ENCODE measurements at regions not wholly inside any gene's neighbourhood (a gene's known extent, or its start where the extent isn't known, plus 50 kb on each side); places are given as distances from the start of the nearest gene placed in this dataset.
"Not testable (repeated sequence)": the region's sequence is repeated elsewhere in the genome, so short reads cannot be mapped to it uniquely, and the experiment has no call there.

DNA sequence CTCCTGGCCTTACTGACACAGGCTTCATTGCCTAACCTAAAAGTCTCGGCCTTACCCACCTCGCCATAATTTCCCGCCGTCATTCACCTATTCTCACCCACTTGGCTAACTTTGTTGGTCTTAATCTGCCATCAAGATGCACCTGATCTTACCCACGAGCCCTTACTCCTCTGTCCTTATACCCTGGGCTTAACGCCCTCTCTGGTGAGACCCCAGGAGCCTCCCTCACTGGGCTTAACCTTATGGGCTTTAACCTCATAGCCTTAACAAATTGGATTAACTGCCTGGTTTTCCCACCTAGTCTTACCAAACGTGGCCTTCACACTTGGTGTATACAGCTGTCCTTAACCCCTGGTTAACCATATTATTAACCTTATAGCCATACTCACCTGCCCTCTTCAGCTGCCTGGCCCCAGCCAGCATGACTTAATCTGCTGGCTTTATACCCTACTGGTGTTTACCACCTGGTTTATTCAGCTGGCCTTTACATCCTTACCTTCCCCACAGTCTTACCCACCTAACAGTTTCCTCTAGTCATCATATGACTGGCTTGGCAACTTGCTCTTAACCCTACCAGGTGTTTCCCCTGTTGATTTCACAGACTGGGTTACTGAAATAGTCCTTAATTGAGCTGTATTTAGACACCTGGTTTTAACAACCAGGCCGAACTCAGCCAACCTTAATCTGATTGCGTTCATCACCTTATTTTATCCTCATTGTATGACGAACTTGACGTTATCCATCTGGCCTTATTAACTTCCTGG, 132.0 kb upstream of the ZSWIM2 start:
- no peak for DNase-seq

DNA sequence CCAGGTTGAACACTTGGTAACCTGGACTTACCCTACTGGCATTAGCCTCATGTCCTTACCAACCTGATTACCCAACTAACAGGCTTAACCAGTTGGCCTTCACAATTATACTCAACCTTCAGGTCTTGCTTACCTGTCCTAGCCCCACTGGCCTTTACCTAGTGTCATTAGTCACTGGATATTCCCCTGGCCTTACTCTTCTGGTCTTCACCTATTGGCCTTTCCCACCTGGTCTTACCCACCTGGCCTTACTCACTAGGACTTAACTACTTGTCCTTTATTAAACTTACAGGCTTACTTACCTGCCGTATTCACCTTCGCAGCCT, 131.1 kb upstream of the ZSWIM2 start:
- DNase-seq, result no peak

DNA sequence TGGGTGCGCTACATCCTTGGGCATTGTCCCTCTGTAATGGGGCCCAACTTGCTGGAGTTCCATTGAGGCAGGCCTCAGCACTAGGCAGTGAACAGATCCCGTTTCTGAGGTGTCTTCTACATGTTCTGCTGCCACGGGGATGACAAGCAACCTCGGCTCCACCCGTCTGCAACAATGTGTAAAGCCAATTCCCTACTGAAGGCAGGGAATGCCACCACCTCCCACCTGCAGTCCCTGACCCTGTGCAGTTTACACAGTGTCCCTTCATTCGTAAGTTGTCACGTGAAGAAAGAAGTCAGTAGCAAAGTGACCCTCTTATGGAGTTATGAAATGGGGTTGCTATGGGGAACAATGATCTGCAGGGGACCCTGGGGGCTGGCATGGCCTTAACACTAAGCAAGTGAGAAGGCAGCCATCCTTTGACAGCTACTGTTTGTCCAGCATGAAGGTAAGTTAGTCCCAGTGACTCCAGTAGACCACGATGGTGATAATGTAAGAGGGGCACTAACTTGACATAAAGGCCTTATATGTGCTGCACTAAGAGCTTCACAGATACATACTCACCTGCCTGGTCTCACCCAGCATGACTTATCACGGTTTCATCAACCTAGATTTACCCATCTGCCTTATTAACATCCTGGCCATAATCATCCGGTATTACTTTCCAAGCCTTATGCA, 130.6 kb upstream of the ZSWIM2 start:
- no peak for DNase-seq

DNA sequence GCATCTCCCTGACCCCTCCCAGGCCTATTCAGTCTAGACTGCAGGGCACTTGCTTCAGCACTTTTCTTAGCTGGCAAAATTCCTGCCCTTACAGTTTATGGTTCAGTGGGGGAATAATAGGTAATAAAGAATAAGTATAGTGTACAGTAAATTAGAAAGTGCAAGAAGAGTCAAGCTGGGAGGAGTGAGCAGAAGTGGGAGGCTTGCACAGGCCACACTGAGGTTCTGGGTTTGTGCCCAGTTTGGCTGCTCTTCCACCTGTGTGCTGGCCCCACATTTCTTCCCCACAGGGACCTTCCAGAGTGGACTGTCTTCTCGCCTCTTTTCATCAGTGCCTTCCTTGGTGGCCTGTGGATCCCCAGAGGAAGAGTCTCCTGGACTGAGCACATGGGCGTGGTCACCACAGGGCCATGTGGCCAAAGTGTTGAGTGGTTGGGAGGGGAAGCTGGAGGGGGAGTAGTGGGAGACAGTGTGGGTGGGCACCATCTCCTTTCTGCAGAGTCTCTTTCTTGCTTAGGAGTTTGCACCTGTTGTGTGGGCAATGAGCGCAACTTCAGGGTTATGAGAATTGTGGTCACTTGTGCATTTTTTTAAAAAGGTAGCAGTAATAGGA, 128.6 kb upstream of the ZSWIM2 start:
- DNase-seq, result no peak

DNA sequence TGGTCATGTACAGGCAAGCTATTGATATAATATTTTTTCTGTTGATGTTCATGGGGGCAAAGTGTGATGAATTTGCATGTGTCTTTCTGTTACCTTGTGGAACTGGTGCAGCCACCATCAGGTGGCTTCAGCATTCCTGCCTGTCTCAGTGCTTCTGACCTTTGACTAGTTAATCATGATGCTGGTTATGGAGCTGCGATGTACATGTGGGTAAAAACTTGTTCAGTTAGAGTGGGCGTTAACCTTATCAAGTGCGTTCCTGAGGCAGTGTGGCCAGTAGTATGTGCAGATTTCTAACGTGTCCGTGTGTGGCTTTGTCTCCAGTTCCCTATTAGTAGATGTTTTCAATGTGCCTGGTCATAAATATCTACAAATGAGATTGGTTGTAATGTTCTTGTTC, 127.4 kb upstream of the ZSWIM2 start:
- DNase-seq, result no peak

DNA sequence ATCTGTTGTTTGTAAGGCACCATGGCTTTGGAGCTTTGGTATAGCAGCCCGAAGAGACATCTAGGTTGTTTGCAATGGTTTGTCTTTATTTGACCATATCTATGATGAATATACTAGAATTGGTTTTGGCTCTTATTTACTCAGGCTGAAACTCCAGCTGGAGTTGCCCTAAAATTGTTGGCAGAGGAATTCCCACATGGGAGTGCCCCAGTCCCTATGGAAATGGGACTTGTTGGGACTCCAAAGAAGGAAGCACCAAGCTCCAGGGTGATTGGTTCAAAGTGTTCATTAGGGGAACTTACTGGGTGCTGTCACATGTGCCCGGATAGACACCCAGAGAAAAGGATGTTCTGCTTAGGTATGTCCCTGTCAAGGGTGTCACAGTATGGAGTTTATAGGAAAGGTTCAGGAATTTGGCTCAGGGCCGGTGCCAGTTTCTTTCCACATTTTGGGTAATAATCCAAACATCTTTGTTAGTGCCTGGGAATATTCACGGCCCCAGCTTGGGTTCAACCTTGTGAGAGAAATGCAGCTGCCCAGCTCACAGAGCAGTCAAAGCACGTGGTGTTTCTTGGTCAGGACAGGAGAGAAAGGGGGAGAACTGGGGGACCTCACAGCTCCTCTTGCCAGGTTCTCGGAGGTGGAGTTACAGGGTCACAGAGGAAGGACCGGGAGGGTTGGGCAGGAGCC, 123.5 kb upstream of the ZSWIM2 start:
- DNase-seq, result no peak

DNA sequence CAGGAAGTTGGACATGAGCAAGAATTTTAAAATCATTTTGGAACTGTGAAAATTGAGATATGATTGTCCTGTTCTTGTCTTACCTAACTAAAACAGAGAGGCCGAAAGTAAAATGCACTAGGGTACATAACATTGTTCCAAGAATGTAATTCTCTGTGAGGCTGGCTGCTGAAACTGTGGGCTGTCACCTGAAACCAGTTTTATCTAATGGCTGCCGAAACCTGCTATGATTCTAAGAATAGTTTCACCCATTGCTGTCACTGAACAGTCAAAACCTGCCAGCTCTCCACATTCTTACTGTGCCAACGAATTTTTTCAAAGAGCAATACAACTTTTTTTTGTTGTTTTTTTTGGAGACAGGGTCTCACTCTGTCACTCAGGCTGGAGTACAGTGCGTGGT, 119.3 kb upstream of the ZSWIM2 start:
- peak; percentile 1 for DNase-seq

DNA sequence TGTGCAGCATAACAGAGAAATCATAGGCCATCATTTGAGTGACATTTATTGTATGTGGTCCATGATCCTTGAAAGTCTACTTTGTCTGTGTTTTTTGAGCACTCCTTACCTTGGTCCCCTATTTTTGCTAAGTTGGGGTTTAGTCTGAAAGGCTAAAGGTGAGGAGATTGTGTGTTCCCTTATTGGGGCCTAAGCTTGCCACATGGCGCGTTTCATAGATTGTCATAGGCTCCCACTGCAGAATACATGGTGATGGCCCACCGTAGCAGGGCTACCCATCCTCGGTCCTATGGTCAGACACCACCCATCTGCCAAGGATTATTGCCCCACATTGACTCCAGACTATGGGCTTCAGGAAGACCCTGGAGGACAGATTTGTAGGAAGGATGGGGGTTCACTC, 117.0 kb upstream of the ZSWIM2 start:
- DNase-seq, result no peak

DNA sequence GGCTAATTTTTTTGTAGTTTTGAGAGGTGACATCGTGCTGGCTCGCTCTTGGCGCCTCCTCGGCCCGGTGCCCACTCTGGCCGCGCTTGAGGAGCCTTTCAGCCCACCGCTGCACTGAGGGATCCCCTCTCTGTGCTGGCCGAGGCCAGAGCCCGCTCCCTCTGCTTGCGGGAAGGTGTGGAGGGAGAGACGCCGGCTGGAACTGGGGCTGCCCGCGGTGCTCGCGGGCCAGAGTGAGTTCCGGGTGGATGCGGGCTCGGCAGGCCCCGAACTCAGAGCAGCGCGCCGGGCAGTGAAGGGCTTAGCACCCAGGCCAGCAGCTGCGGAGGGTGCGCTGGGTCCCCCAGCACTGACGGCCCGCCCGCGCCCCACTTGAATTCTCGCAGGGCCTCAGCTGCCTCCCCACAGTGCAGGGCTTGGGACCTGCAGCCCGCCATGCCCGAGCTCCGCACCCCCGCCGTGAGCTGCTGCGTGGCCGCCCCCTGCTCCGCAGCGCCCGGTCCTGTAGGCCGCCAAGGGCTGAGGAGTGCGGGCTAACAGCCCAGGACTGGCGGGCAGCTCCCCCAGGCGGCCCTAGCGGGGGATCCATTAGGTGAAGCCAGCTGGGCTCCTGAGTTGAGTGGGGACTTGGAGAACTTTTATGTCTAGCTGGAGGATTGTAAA, 113.2 kb upstream of the ZSWIM2 start:
- DNase-seq, result no peak

DNA sequence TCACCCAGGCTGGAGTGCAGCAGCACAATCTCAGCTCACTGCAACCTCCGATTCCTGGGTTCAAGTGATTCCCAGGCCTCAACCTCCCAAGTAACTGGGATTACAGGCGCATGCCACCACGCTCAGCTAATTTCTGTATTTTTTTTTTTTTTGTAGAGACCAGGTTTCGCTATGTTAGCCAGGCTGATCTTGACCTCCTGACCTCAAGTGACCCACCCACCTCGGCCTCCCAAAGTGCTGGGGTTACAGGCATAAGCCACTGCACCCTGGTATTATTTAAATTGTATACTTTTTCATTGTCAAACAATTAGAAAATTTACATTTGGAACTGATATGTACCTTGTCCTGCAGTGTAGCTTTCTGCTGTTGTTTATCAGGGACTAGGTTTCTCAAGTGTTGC, 111.3 kb upstream of the ZSWIM2 start:
- not testable (repeated sequence) for DNase-seq

DNA sequence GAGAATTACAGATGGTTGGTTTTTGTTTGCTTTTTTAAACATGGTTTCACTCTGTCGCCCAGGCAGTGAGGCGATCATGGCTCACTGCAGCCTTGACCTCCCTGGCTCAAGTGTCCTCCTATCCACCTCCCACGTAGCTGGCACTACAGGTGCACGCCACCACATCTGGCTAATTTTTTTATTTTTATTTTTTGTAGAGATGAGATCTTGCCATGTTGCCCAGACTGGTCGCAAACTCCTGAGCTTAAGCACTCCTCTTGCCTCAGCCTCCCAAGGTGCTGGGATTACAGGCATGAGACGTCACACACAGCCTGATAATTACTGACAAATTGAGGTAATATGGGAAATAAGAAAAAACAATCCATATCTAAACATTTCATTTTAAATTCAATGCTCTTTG, 110.5 kb upstream of the ZSWIM2 start:
- DNase-seq, result no peak

DNA sequence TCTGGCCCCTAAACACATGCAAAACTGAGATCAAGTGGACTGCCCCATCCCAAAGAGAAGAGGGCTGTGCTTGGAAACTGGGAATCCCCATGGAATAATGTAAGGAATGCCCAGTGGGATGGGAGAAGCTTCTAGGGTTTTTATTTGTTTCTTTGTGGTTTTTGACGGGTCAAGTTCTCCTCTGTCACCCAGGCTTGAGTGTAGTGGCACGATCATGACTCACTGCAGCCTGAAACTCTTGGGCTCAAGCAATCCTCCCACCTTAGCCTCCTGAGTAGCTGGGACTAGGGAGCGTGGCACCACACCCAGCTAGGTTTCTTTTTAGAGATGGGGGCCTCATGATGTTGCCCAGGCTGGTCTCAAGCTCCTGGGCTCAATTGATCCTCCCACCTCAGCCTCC, 101.7 kb upstream of the ZSWIM2 start:
- no peak for DNase-seq

DNA sequence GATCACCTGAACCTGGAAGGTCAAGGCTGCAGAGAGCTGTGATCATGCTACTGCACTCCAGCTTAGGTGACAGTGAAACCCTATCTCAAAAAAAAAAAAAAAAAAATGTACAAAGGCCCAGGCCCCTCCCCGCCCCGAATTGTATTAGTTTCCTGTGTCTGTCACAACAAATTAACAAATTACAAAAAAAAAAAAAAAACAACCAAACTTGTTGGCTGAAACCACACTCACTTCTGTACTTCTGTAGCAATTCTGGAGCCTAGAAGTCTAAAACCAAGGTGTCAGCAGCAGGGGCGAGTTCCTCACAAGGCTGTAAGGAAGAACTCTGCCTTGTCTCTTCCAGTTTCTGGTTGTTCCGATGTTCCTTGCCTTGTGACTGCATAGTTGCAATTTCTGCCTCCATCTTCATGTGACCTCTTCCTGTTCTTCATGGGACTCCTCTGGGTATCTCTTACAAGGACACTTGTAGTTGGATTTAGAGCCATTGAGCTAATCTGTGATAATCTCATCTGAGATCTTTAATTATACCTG, 100.8 kb upstream of the ZSWIM2 start:
- no peak for DNase-seq

DNA sequence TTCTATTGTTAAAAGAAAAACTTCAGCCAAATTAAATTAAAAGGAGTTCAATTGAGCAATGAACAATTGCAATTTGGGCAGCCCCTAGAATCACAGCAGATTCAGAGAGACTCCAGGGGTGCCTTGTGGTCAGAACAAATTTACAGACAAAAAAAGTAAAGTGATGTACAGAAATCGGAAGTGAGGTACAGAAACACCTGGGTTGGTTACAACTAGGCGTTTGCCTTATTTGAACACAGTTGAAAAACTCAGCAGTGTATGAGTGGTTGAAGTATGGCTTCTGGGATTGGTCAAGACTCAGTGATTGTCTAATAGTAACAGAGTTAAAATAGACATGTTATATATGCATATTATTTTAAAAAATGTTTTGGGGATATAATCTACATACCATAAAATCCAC, 98.5 kb upstream of the ZSWIM2 start:
- DNase-seq, result no peak

DNA sequence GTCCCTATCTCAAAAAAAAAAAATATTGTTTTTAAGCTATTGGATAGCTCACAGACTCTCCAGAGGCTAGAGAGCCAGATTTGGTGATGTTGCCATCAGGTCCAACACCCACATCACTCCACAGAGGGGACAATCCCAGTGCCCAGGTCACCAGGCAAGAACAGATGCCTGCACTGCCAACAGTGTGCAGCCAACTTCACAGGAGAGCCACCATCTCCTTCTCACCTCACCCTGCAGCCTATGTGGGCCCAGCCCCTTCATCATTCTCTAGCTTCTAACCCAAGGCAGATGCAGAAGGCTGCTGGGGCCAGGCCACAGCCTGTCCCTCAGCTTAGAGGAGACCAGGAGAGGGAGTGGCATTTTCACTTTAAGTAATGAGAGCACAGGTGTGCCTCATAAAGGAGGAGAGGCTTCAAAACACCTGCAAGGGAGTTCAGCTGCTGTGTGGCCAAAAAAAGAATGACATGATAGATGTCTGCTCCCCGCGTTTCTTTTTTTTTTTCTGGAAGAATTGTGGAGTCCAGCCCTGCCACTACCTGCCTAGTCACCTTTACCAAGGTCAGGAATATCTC, 98.0 kb upstream of the ZSWIM2 start:
- no peak for DNase-seq

DNA sequence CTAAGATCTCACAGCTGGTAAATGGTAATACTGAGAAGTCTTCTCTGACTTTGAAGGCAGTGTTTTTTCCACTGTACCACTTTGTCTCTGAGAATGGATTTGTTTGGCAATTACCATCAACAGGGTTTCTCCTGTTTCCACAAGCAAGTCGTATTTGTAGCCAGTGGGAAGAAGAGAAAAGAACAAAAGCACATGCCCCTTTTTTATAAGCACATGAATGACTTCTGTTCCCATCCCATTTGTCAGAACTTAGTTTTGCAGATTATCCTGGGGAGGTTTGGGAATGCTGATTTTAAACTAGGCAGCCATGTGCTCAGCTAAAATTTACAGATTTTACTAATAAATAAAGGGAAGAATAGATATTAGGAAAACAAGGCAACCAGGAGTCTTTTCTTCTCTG, 92.9 kb upstream of the ZSWIM2 start:
- DNase-seq, result no peak

DNA sequence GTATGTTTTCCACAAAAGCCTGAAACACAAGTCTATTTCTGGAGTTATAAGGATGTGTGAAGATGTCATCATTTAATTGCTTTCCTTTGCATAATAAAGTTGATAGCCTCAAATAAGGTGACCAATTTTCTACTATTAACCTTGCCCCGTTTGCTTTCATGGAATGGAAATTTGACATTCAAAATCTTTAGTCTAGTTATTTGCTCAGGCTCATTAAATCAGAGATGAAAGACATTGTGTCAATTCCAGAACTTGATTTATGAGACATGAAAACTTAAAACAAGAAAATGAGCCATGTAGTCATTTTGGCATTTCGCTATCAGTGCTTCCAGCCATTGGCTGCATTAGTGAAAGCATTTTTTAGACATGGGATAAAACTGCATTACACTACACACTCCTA, 91.5 kb upstream of the ZSWIM2 start:
- no peak for DNase-seq

DNA sequence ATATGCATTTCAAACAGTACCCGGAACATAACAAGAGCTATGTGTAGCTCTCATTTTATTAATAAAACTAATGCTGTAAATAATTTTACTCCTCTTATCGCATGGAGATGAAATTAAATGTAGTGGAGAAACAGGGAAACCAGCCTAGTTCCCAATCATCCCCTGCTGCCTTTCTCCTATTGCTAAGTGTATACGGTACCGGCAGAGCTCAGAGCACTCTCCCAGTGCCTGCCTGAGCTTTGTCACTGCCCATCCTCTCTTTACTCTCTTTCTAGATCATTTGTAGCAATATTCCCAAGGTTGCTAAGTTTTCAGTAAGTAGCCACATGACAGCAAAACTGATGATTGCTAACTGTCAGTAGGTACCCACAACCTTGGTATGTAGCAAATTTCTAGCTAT, 85.5 kb upstream of the ZSWIM2 start:
- DNase-seq, result no peak

DNA sequence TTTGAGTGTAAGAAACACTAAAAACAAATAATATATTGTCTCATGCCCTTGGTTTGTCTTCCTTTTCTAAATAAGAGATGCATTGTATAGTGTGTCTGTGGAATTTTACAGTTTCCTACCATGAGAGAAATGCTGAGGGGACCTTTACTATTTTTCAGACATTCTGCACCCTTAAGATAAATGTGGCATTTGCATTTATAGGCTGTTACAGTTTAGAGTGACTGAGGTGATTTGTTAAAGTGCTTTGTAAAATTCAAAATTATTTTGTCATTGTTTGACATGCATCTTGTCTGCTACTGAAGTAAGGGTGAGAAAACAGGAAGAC, 78.9 kb upstream of the ZSWIM2 start:
- DNase-seq, result no peak

DNA sequence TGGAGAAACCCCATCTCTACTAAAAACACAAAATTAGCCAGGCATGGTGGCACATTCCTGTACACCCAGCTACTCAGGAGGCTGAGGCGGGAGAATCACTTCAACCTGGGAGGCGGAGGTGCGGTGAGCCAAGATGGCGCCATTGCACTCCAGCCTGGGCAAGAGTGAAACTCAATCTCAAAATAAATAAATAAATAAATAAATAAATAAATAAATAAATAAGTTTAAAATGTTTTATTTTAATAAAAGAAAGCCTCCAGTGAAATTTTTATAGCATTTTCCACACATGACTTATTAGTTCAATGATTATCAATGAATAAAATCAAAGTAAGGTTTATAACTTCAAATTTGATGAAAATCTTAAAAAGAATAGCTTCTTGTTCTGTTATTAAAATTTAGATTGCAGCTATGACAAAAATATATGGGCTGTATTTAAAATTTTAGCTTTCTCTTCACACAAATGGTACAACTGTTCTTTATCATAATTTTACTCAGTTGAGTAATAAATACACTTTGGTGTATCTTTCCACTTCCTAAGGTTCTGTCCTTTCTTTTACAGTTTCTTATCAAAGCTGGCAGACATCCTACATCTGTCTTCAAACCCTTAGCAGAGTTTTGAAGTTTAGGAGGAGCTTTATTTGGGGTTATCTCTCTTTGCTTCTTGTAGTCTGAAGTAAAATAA, 78.4 kb upstream of the ZSWIM2 start:
- no peak for DNase-seq

DNA sequence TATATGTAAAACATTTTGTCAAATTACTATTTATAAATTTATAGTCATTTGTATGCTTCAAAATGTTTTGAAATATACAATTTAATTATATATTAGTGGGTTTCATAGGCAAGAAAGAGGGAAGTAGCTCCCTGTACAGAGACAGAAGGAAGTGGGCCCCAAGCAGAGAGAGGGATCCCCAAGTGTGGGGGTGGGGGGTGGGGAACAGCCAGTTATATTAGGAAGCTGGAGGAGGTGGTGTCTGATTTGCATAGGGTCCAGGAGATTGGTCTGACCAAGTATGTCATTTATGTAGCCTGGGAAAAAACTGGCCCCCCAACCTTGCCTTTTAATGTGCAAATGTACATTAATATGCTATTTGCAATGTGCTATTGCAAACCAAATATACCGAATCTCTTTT, 76.5 kb upstream of the ZSWIM2 start:
- DNase-seq, result no peak

DNA sequence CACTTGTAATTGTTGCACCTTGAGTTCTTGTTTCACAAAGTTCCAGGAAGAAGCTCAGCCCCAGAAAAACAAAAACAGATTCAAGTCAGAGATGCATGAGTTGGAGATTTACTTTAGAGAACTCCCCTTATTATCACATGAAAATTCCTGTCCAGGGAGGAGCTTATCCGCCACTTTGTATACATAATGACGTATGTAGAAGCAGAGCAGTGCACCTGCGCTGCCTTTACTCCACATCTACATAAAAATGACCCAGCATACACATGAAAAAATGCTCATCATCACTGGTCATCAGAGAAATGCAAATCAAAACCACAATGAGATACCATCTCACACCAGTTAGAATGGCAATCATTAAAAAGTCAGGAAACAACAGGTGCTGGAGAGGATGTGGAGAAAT, 73.3 kb upstream of the ZSWIM2 start:
- not testable (repeated sequence) for DNase-seq
